SU-DHL-6 (cell line): ENCODE measurements at regions not wholly inside any gene's neighbourhood (a gene's known extent, or its start where the extent isn't known, plus 50 kb on each side); places are given as distances from the start of the nearest gene placed in this dataset.

ENCODE experiments used
- H2AFZ ChIP-seq: fragments of 200-600 bp; sonication (generic); 2 replicates; pipeline ENCODE4 v1.6.1; 2014; ENCODE audit warnings: low read depth, mild to moderate bottlenecking, moderate library complexity, mixed read lengths, antibody characterized with exemption, low read length; ENCODE audit not compliant: severe bottlenecking
- H3F3A ChIP-seq: fragments of 200-600 bp; shearing (Covaris generic); 2 replicates; pipeline ENCODE4 v1.6.0; 2016; ENCODE audit warnings: antibody characterized with exemption, mild to moderate bottlenecking; ENCODE audit not compliant: insufficient read depth
- H3K27ac ChIP-seq: fragments of 200-600 bp; sonication (generic); 2 replicates; pipeline ENCODE4 v1.5.1; 2016; ENCODE audit warnings: low read depth, mild to moderate bottlenecking, low read length, moderate library complexity, mixed read lengths
- H3K27me3 ChIP-seq: fragments of 200-600 bp; sonication (generic), shearing (Covaris generic); 2 replicates; pipeline ENCODE4 v1.6.0; 2014; ENCODE audit warnings: mild to moderate bottlenecking, low read length
- H3K36me3 ChIP-seq: fragments of 200-600 bp; sonication (generic); 2 replicates; pipeline ENCODE4 v1.6.1; 2014; ENCODE audit warnings: mild to moderate bottlenecking, low read length, mixed read lengths
- H3K4me2 ChIP-seq: fragments of 300-600, 200-600 bp; shearing (Covaris generic), sonication (generic); 2 replicates; pipeline ENCODE4 v1.6.0; 2014; ENCODE audit warnings: low read length, low read depth, mild to moderate bottlenecking; ENCODE audit not compliant: poor library complexity, severe bottlenecking
- H3K4me3 ChIP-seq: fragments of 200-600 bp; sonication (generic); 2 replicates; pipeline ENCODE4 v1.5.1; 2014; ENCODE audit warnings: antibody characterized with exemption, low read length, mild to moderate bottlenecking, mixed read lengths; ENCODE audit not compliant: insufficient read depth, poor library complexity, severe bottlenecking
- H3K79me2 ChIP-seq: fragments of 200-600 bp; sonication (generic); 2 replicates; pipeline ENCODE4 v1.6.1; 2014; ENCODE audit warnings: mild to moderate bottlenecking, low read length, moderate library complexity; ENCODE audit not compliant: insufficient read depth
- H3K9ac ChIP-seq: fragments of 200-600 bp; sonication (generic); 2 replicates; pipeline ENCODE4 v1.7.0; 2014; ENCODE audit warnings: mild to moderate bottlenecking, low read length
- H3K9me2 ChIP-seq: fragments of 200-600 bp; sonication (generic); replicated peaks from 2 replicates; pipeline ENCODE4 v1.6.1; 2014; ENCODE audit warnings: low read length; ENCODE audit not compliant: insufficient read depth
- H3K9me3 ChIP-seq: fragments of 200-600 bp; sonication (generic); 2 replicates; pipeline ENCODE4 v1.6.1; 2014; ENCODE audit warnings: low read length, mixed read lengths; ENCODE audit not compliant: insufficient read depth
- H4K20me1 ChIP-seq: fragments of 200-600 bp; sonication (generic); 2 replicates; pipeline ENCODE4 v1.6.1; 2014; ENCODE audit warnings: low read depth, mild to moderate bottlenecking, antibody characterized with exemption, low read length, moderate library complexity, mixed read lengths
- EZH2phosphoT487 ChIP-seq: fragments of 200-600 bp; sonication (generic), shearing (Covaris generic); conservative IDR thresholded peaks from 2 replicates; pipeline ENCODE4 v1.6.1; 2018; ENCODE audit warnings: mild to moderate bottlenecking, antibody characterized with exemption, low read length, moderate library complexity, mixed read lengths
- TF ChIP-seq, protein P1 (sequence below): fragments of 200-600 bp; sonication (generic); IDR thresholded peaks from one replicate; pipeline ENCODE4 v1.5.1; 2017; ENCODE audit warnings: antibody characterized with exemption, mild to moderate bottlenecking, low read length, moderate library complexity; ENCODE audit not compliant: insufficient read depth, poor library complexity, severe bottlenecking

- Histone ChIP-seq H3K9me2 (no peaks in the 10 kb centered on the region), H3K79me2 (no peaks in the 10 kb centered on the region), H3K4me2 (no peak overlapping the region), H3K27me3 (no peaks in the 10 kb centered on the region), H3K9ac (no peak overlapping the region), H4K20me1 (no peaks in the 10 kb centered on the region), H3K27ac (no peak overlapping the region), H2AFZ (no peak overlapping the region), H3K36me3 (no peaks in the 10 kb centered on the region), H3K4me3 (no peak overlapping the region), H3F3A (no peaks in the 10 kb centered on the region), H3K9me3 (no peaks in the 10 kb centered on the region)
- no peak for TF ChIP-seq EZH2phosphoT487
- TF ChIP-seq, protein P1, sequence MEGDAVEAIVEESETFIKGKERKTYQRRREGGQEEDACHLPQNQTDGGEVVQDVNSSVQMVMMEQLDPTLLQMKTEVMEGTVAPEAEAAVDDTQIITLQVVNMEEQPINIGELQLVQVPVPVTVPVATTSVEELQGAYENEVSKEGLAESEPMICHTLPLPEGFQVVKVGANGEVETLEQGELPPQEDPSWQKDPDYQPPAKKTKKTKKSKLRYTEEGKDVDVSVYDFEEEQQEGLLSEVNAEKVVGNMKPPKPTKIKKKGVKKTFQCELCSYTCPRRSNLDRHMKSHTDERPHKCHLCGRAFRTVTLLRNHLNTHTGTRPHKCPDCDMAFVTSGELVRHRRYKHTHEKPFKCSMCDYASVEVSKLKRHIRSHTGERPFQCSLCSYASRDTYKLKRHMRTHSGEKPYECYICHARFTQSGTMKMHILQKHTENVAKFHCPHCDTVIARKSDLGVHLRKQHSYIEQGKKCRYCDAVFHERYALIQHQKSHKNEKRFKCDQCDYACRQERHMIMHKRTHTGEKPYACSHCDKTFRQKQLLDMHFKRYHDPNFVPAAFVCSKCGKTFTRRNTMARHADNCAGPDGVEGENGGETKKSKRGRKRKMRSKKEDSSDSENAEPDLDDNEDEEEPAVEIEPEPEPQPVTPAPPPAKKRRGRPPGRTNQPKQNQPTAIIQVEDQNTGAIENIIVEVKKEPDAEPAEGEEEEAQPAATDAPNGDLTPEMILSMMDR: no peak
Measured at GRCh38 chr1:101379950-101380349, 143.1 kb downstream of the S1PR1 start.

GRCh38 chr1:101382135-101382534, 145.3 kb downstream of the S1PR1 start:
- Histone ChIP-seq H3K4me3 (no peak overlapping the region), H3K9me3 (no peaks in the 10 kb centered on the region), H3F3A (no peaks in the 10 kb centered on the region), H3K36me3 (no peaks in the 10 kb centered on the region), H3K9ac (no peak overlapping the region), H3K79me2 (no peaks in the 10 kb centered on the region), H2AFZ (no peak overlapping the region), H3K27me3 (no peaks in the 10 kb centered on the region), H3K4me2 (no peak overlapping the region), H3K27ac (no peak overlapping the region), H4K20me1 (no peaks in the 10 kb centered on the region), H3K9me2 (no peaks in the 10 kb centered on the region)
- TF ChIP-seq EZH2phosphoT487: no peak
- TF ChIP-seq, protein P1: no peak

- H4K20me1 ChIP-seq: no peaks in the 10 kb centered on the region
- no peak overlapping the region for H3K27ac ChIP-seq
- no peak overlapping the region for H3K4me2 ChIP-seq
- H3K9me2 ChIP-seq: no peaks in the 10 kb centered on the region
- no peaks in the 10 kb centered on the region for H3K79me2 ChIP-seq
- H3K9ac ChIP-seq: no peak overlapping the region
- no peaks in the 10 kb centered on the region for H3K27me3 ChIP-seq
- H2AFZ ChIP-seq: no peak overlapping the region
- no peaks in the 10 kb centered on the region for H3K36me3 ChIP-seq
- no peak for TF ChIP-seq EZH2phosphoT487
- TF ChIP-seq, protein P1: no peak
- no peaks in the 10 kb centered on the region for H3F3A ChIP-seq
- no peaks in the 10 kb centered on the region for H3K9me3 ChIP-seq
- H3K4me3 ChIP-seq: no peak overlapping the region
Measured at GRCh38 chr1:101388904-101389546, 152.2 kb downstream of the S1PR1 start.
